Dedifferentiated amniotic fluid mesenchymal stem cell (primary cell): ENCODE measurements at regions not wholly inside any gene's neighbourhood (a gene's known extent, or its start where the extent isn't known, plus 50 kb on each side); places are given as distances from the start of the nearest gene placed in this dataset.
"Not testable (repeated sequence)": the region's sequence is repeated elsewhere in the genome, so short reads cannot be mapped to it uniquely, and the experiment has no call there.

Experiments used
- DNase-seq: peaks from one replicate; pipeline ENCODE4 v3.0.0-alpha.2; 2016; ENCODE audit errors: extremely low spot score

GRCh38 chr9:94033383-94033782 is 50.9 kb upstream of the PTPDC1 start:
- DNase-seq: no peak

GRCh38 chr9:94031946-94032345 is 52.3 kb upstream of the PTPDC1 start:
- no peak for DNase-seq

- no peak for DNase-seq
These were observed 52.9 kb upstream of the PTPDC1 start for GRCh38 chr9:94031380-94031779.

- DNase-seq: peak; percentile 81
These were observed 53.7 kb upstream of the PTPDC1 start for GRCh38 chr9:94030318-94031179.

- no peak for DNase-seq
These were observed 54.3 kb upstream of the PTPDC1 start for GRCh38 chr9:94029932-94030317.

- no peak for DNase-seq
These were observed 57.4 kb upstream of the PTPDC1 start for GRCh38 chr9:94026816-94027215.

- not testable (repeated sequence) for DNase-seq
These were observed 61.8 kb upstream of the PTPDC1 start for GRCh38 chr9:94022476-94022875.

GRCh38 chr9:94020836-94021235 is 63.4 kb upstream of the PTPDC1 start:
- not testable (repeated sequence) for DNase-seq

- DNase-seq: no peak
These were observed 63.5 kb upstream of the BARX1 start for GRCh38 chr9:94018628-94019027.

- DNase-seq: no peak
These were observed 62.9 kb upstream of the BARX1 start for GRCh38 chr9:94017939-94018531.

GRCh38 chr9:94016744-94017143 is 61.6 kb upstream of the BARX1 start:
- DNase-seq: no peak

GRCh38 chr9:94014920-94015319 is 59.8 kb upstream of the BARX1 start:
- DNase-seq: no peak

- DNase-seq: peak; percentile 22
These were observed 59.0 kb upstream of the BARX1 start for GRCh38 chr9:94014066-94014654.

GRCh38 chr9:94010980-94011533 is 55.9 kb upstream of the BARX1 start:
- DNase-seq: no peak

GRCh38 chr9:94005272-94005901 is 50.2 kb upstream of the BARX1 start:
- DNase-seq: no peak
